A549 (cell line): ENCODE measurements at regions not wholly inside any gene's neighbourhood (a gene's known extent, or its start where the extent isn't known, plus 50 kb on each side); places are given as distances from the start of the nearest gene placed in this dataset.

Source experiments
- ATAC-seq, 2 experiments: fragments of 200-7000 bp in 1 of 2; fragments of >200 bp in 1 of 2; cut with Nextera tagmentation in 1 of 2; cut with Tn5 transposase in 1 of 2; 3 replicates each; pipeline versions ENCODE4 v1.8.0 to v1.9.1; 2018 to 2020; ENCODE audit warnings: mild to moderate bottlenecking in 1 of 2, moderate library complexity in 1 of 2
- CTCF ChIA-PET: fragments of 300-600 bp; sonication (Branson Sonifier 250); formaldehyde crosslinking; extraction: SDS; loops from one replicate; lab custom pipeline; 2021; ENCODE audit warnings: antibody characterized with exemption, inconsistent platforms; lab: Yijun Ruan, JAX
- POLR2A ChIA-PET: fragments of 350-600 bp; formaldehyde crosslinking; extraction: SDS; loops from one replicate; lab custom pipeline; 2021; ENCODE audit warnings: antibody characterized with exemption, inconsistent platforms; lab: Yijun Ruan, JAX
- DNase-seq, 2 experiments: peaks; one replicate each; pipeline versions ENCODE4 v3.0.0 to v3.0.0-alpha.2; 2011 to 2016; ENCODE audit warnings: low read depth in 1 of 2, low spot score in 1 of 2
- FAIRE-seq: peaks from 2 replicates; lab custom pipeline; 2011; peaks lifted over from hg19 to GRCh38; lab: Jason Lieb, UNC
- H3K27ac ChIP-seq, 2 experiments: fragments of >200 bp; sonication (Bioruptor Twin); formaldehyde crosslinking; 3 replicates each; pipeline ENCODE4 v1.5.1; 2016 to 2017
- H3K4me1 ChIP-seq: fragments of >200 bp; sonication (Bioruptor Twin); formaldehyde crosslinking; 3 replicates; pipeline ENCODE4 v1.6.1; 2016
- H3K4me2 ChIP-seq: fragments of >200 bp; sonication (Bioruptor Twin); formaldehyde crosslinking; 3 replicates; pipeline ENCODE4 v1.6.1; 2016
- H3K4me3 ChIP-seq: fragments of >200 bp; sonication (Bioruptor Twin); formaldehyde crosslinking; 3 replicates; pipeline ENCODE4 v1.5.1; 2016
- H3K9me3 ChIP-seq: fragments of >200 bp; sonication (Bioruptor Twin); formaldehyde crosslinking; 3 replicates; pipeline ENCODE4 v1.6.1; 2016
- CBX8 ChIP-seq: fragments of 200-600 bp; sonication (generic); IDR thresholded peaks from 2 replicates; pipeline ENCODE4 v1.6.1; 2016
- EHF ChIP-seq: fragments of 250-450 bp; sonication (Bioruptor Pico); IDR thresholded peaks from 2 replicates; pipeline ENCODE4 v1.5.0; 2020; ENCODE audit warnings: mild to moderate bottlenecking
- FOSL2 ChIP-seq, 2 experiments: fragments of 450-650 bp in 1 of 2; fragments of >200 bp in 1 of 2; sonication (Bioruptor Twin) in 1 of 2; formaldehyde crosslinking; IDR thresholded peaks; 2 replicates each; pipeline versions ENCODE4 v1.5.0 to v1.6.1; 2016 to 2020; ENCODE audit warnings: mild to moderate bottlenecking in 1 of 2, moderate library complexity in 1 of 2
- GATA3 ChIP-seq: IDR thresholded peaks from 2 replicates; pipeline ENCODE4 v1.6.1; 2012; ENCODE audit warnings: borderline replicate concordance
- HOXA7 ChIP-seq: fragments of 250-450 bp; sonication (Bioruptor Pico); IDR thresholded peaks from 2 replicates; pipeline ENCODE4 v1.5.0; 2020; ENCODE audit warnings: mild to moderate bottlenecking, moderate library complexity
- KDM5A ChIP-seq: fragments of 200-600 bp; sonication (generic); IDR thresholded peaks from 2 replicates; pipeline ENCODE4 v1.6.1; 2016; ENCODE audit warnings: antibody characterized with exemption, mild to moderate bottlenecking
- MAX ChIP-seq: IDR thresholded peaks from 2 replicates; pipeline ENCODE4 v1.6.1; 2012
- PBX3 ChIP-seq: IDR thresholded peaks from 2 replicates; pipeline ENCODE4 v1.6.1; 2012
- REST ChIP-seq: fragments of 200-600 bp; sonication (generic); IDR thresholded peaks from 2 replicates; pipeline ENCODE4 v1.6.1; 2016; ENCODE audit warnings: antibody characterized with exemption, mild to moderate bottlenecking, moderate library complexity
- TP53 ChIP-seq: fragments of 250-450 bp; sonication (Bioruptor Pico); IDR thresholded peaks from 2 replicates; pipeline ENCODE4 v1.5.0; 2021; ENCODE audit warnings: mild to moderate bottlenecking, moderate library complexity
- ZSCAN20 ChIP-seq: fragments of 250-450 bp; sonication (Bioruptor Pico); IDR thresholded peaks from 2 replicates; pipeline ENCODE4 v1.8.0; 2022; ENCODE audit warnings: mild to moderate bottlenecking, moderate library complexity
- WGBS: methylation state at CpG from one replicate; pipeline ENCODE4 v1.1.6; 2017; ENCODE audit errors: missing lambda C conversion rate; 5-methylcytosine and 5-hydroxymethylcytosine counted together

- no peak for FAIRE-seq
- Histone ChIP-seq H3K27ac (peak overlapping the region; percentile 92 to 93), H3K4me2 (peak overlapping the region; percentile 24), H3K4me1 (peaks cover 61% of the 10 kb centered on the region), H3K9me3 (no peaks in the 10 kb centered on the region), H3K4me3 (no peak overlapping the region)
- WGBS, result 47% methylated on average over 11 of the region's 12 CpGs
- DNase-seq, result peak in 1 of 2 experiments; percentile 35
- TF ChIP-seq TP53 (CRISPR knock-in tag) (no peak), MAX (peak; percentile 7; the same call in 1 of the 2 replicates), CBX8 (no peak)
- ATAC-seq, result no peak
- ChIA-PET POLR2A (interaction anchor here (1.8 kb wide), 1 partner anchor 120 kb away, joined by 24 read pairs; the partner anchor contains the start of gene CPEB4), CTCF (interaction anchor here (0.6 to 2.6 kb wide), 3 partner anchors 123 to 205 kb away, joined by 3 to 9 read pairs (median 5); no protein-coding TSS in a partner anchor)
These were observed 120.4 kb upstream of the CPEB4 start for GRCh38 chr5:173767574-173768266.

- FAIRE-seq (no peak), DNase-seq (no peak), ATAC-seq (no peak)
- peaks cover 55% of the 10 kb centered on the region for H3K4me1 ChIP-seq
- TF ChIP-seq KDM5A, result no peak
- 0 out of 2 replicates have a peak, but pooled peaks have one; percentile 1 for TF ChIP-seq MAX
- H3K4me2 ChIP-seq, result peak overlapping the region; percentile 24
- no peak overlapping the region for H3K4me3 ChIP-seq
- ChIA-PET POLR2A (no interaction called here), CTCF (interaction anchor here (0.6 to 2.6 kb wide), 3 partner anchors 27 to 205 kb away, joined by 3 to 9 read pairs (median 3); no protein-coding TSS in a partner anchor)
- 98% methylated on average over 3 of the region's 5 CpGs for WGBS
- peak overlapping the region; percentile 92 to 93 for H3K27ac ChIP-seq
- H3K9me3 ChIP-seq, result no peaks in the 10 kb centered on the region
These were observed 119.8 kb upstream of the CPEB4 start for GRCh38 chr5:173768267-173768806.

GRCh38 chr5:173768891-173769290 is 119.3 kb upstream of the CPEB4 start:
- no peak for TF ChIP-seq GATA3
- no peak for TF ChIP-seq PBX3
- TF ChIP-seq EHF (CRISPR knock-in tag), result no peak
- no peak for TF ChIP-seq ZSCAN20 (CRISPR knock-in tag)
- no peak for TF ChIP-seq FOSL2 (IDR thresholded peaks at IDR 0.05)
- no peak for TF ChIP-seq FOSL2 (CRISPR knock-in tag; IDR thresholded peaks at IDR 0.05)
- TF ChIP-seq MAX, result no peak
- no peak for TF ChIP-seq REST
- TF ChIP-seq HOXA7 (CRISPR knock-in tag), result no peak
- 89% methylated on average over 1 of the region's 1 CpG for WGBS
- DNase-seq, result no peak
- ChIA-PET POLR2A (no interaction called here), CTCF (interaction anchor here (1.5 to 2.6 kb wide), 2 partner anchors 28 to 204 kb away, joined by 3 to 9 read pairs; no protein-coding TSS in a partner anchor)
- Histone ChIP-seq H3K4me2 (no peak overlapping the region), H3K4me1 (peaks cover 50% of the 10 kb centered on the region), H3K27ac (peak overlapping the region; percentile 92 to 93), H3K9me3 (no peaks in the 10 kb centered on the region), H3K4me3 (no peak overlapping the region)
- no peak for ATAC-seq
- FAIRE-seq, result no peak
